Smooth muscle cell (in vitro differentiated cells): ENCODE measurements at regions not wholly inside any gene's neighbourhood (a gene's known extent, or its start where the extent isn't known, plus 50 kb on each side); places are given as distances from the start of the nearest gene placed in this dataset.
"Not testable (repeated sequence)": the region's sequence is repeated elsewhere in the genome, so short reads cannot be mapped to it uniquely, and the experiment has no call there.

Experiments
- DNase-seq: peaks from one replicate; lab custom pipeline; 2025; ENCODE audit not compliant: unreplicated experiment; lab: John Stamatoyannopoulos, UW
- H2AFZ ChIP-seq: fragments of 200-600 bp; sonication (generic); 2 replicates; pipeline ENCODE4 v1.6.0; 2016; ENCODE audit warnings: antibody characterized with exemption, low read depth, mild to moderate bottlenecking
- H3F3A ChIP-seq: fragments of 200-600 bp; sonication (generic); 2 replicates; pipeline ENCODE4 v1.6.0; 2017; ENCODE audit warnings: antibody characterized with exemption, low read depth
- H3K27ac ChIP-seq: fragments of 200-600 bp; sonication (generic); 2 replicates; pipeline ENCODE4 v1.5.1; 2016; ENCODE audit warnings: low read depth, mild to moderate bottlenecking
- H3K27me3 ChIP-seq: fragments of 200-600 bp; sonication (generic); 2 replicates; pipeline ENCODE4 v1.6.1; 2016; ENCODE audit warnings: low read depth, mild to moderate bottlenecking
- H3K36me3 ChIP-seq: fragments of 200-600 bp; sonication (generic); 2 replicates; pipeline ENCODE4 v1.5.1; 2016; ENCODE audit warnings: low read depth
- H3K4me1 ChIP-seq: fragments of 200-600 bp; sonication (generic); 2 replicates; pipeline ENCODE4 v1.5.1; 2016; ENCODE audit warnings: low read depth
- H3K4me2 ChIP-seq: fragments of 200-600 bp; sonication (generic); 2 replicates; pipeline ENCODE4 v1.6.0; 2016; ENCODE audit warnings: mild to moderate bottlenecking
- H3K4me3 ChIP-seq: fragments of 200-600 bp; sonication (generic); 2 replicates; pipeline ENCODE4 v1.5.1; 2016; ENCODE audit warnings: mild to moderate bottlenecking
- H3K79me2 ChIP-seq: fragments of 200-600 bp; sonication (generic); 2 replicates; pipeline ENCODE4 v1.6.0; 2016; ENCODE audit warnings: low read depth, mild to moderate bottlenecking
- H3K9ac ChIP-seq: fragments of 200-600 bp; sonication (generic); 2 replicates; pipeline ENCODE4 v1.6.0; 2016; ENCODE audit warnings: low read depth
- H3K9me3 ChIP-seq: fragments of 200-600 bp; sonication (generic); replicated peaks from 2 replicates; pipeline ENCODE4 v1.5.1; 2016; ENCODE audit warnings: low read depth
- H4K20me1 ChIP-seq: fragments of 200-600 bp; sonication (generic); 2 replicates; pipeline ENCODE4 v1.6.0; 2016; ENCODE audit warnings: low read depth
- CTCF ChIP-seq: fragments of 200-600 bp; sonication (generic); IDR thresholded peaks from 2 replicates; pipeline ENCODE4 v1.5.1; 2017; ENCODE audit warnings: borderline replicate concordance, mild to moderate bottlenecking, antibody characterized with exemption; ENCODE audit not compliant: insufficient read depth, poor library complexity, severe bottlenecking
- WGBS: methylation state at CpG from one replicate; pipeline ENCODE4 v1.1.7; 2016; ENCODE audit warnings: low lambda C conversion rate; 5-methylcytosine and 5-hydroxymethylcytosine counted together

- H4K20me1 ChIP-seq = no peaks in the 10 kb centered on the region
- no peak overlapping the region for H3K9ac ChIP-seq
- H3F3A ChIP-seq = no peaks in the 10 kb centered on the region
- no peak overlapping the region for H3K4me2 ChIP-seq
- DNase-seq = no peak
- 85% methylated on average over 3 of the region's 3 CpGs for WGBS
- H3K27ac ChIP-seq = no peak overlapping the region
- H3K9me3 ChIP-seq = peaks cover 5% of the 10 kb centered on the region
- no peaks in the 10 kb centered on the region for H3K4me1 ChIP-seq
- no peak overlapping the region for H3K4me3 ChIP-seq
- no peaks in the 10 kb centered on the region for H3K36me3 ChIP-seq
- H3K27me3 ChIP-seq = peaks cover 7% of the 10 kb centered on the region
- H3K79me2 ChIP-seq = no peaks in the 10 kb centered on the region
- no peak for TF ChIP-seq CTCF
- H2AFZ ChIP-seq = no peak overlapping the region
Measured at GRCh38 chr7:68619526-68619925, 978.7 kb upstream of the AUTS2 start.

- no peak overlapping the region for H3K4me3 ChIP-seq
- H3K9ac ChIP-seq = no peak overlapping the region
- WGBS = 82% methylated on average over 3 of the region's 3 CpGs
- no peak for TF ChIP-seq CTCF
- H3K4me2 ChIP-seq = no peak overlapping the region
- H3K27me3 ChIP-seq = peaks cover 15% of the 10 kb centered on the region
- no peaks in the 10 kb centered on the region for H3K9me3 ChIP-seq
- no peaks in the 10 kb centered on the region for H3K36me3 ChIP-seq
- no peak overlapping the region for H3K27ac ChIP-seq
- no peaks in the 10 kb centered on the region for H3K79me2 ChIP-seq
- H3K4me1 ChIP-seq = no peaks in the 10 kb centered on the region
- no peak overlapping the region for H2AFZ ChIP-seq
- no peaks in the 10 kb centered on the region for H3F3A ChIP-seq
- H4K20me1 ChIP-seq = no peaks in the 10 kb centered on the region
- DNase-seq = no peak
Measured at GRCh38 chr7:68622500-68622899, 975.8 kb upstream of the AUTS2 start.

- Histone ChIP-seq H3K4me3 (no peak overlapping the region), H3K4me1 (no peaks in the 10 kb centered on the region), H3K27me3 (peaks cover 17% of the 10 kb centered on the region), H3K9ac (no peak overlapping the region), H4K20me1 (no peaks in the 10 kb centered on the region), H3K79me2 (no peaks in the 10 kb centered on the region), H3K36me3 (no peaks in the 10 kb centered on the region), H3K4me2 (no peak overlapping the region), H3K9me3 (no peaks in the 10 kb centered on the region), H2AFZ (no peak overlapping the region), H3K27ac (no peak overlapping the region), H3F3A (no peaks in the 10 kb centered on the region)
- WGBS = 96% methylated on average over 1 of the region's 1 CpG
- DNase-seq = no peak
- no peak for TF ChIP-seq CTCF
Measured at GRCh38 chr7:68623030-68623429, 975.2 kb upstream of the AUTS2 start.

- H4K20me1 ChIP-seq = no peaks in the 10 kb centered on the region
- no peaks in the 10 kb centered on the region for H3K9me3 ChIP-seq
- H3K4me1 ChIP-seq = no peaks in the 10 kb centered on the region
- H3K4me3 ChIP-seq = no peak overlapping the region
- H3K79me2 ChIP-seq = no peaks in the 10 kb centered on the region
- DNase-seq = no peak
- H3K36me3 ChIP-seq = no peaks in the 10 kb centered on the region
- H3F3A ChIP-seq = no peaks in the 10 kb centered on the region
- H2AFZ ChIP-seq = no peak overlapping the region
- no peak for TF ChIP-seq CTCF
- no peak overlapping the region for H3K9ac ChIP-seq
- H3K27me3 ChIP-seq = peaks cover 17% of the 10 kb centered on the region
- no peak overlapping the region for H3K27ac ChIP-seq
- 71% methylated on average over 2 of the region's 2 CpGs for WGBS
- H3K4me2 ChIP-seq = no peak overlapping the region
Measured at GRCh38 chr7:68627247-68627864, 970.9 kb upstream of the AUTS2 start.

- not testable (repeated sequence) for H3K4me3 ChIP-seq, H3K27me3 ChIP-seq, DNase-seq, H2AFZ ChIP-seq, H3K27ac ChIP-seq, H3K79me2 ChIP-seq, H3K9ac ChIP-seq, H3K9me3 ChIP-seq, H4K20me1 ChIP-seq, H3F3A ChIP-seq, H3K4me2 ChIP-seq, H3K4me1 ChIP-seq, H3K36me3 ChIP-seq
- 94% methylated on average over 3 of the region's 3 CpGs for WGBS
Measured at GRCh38 chr7:68630914-68631313, 967.4 kb upstream of the AUTS2 start.
